ENCODE measurements at regions not wholly inside any gene's neighbourhood (a gene's known extent, or its start where the extent isn't known, plus 50 kb on each side); places are given as distances from the start of the nearest gene placed in this dataset.

GRCh38 chr20:24745206-24745605 lies 203.9 kb upstream of the CST7 start:
- Mint-ChIP-seq H3K36me3 (no peaks in the 10 kb centered on the region), H3K9me3 (peaks cover 5% of the 10 kb centered on the region), H3K27me3 (ENCODE audit: low read depth) (no peaks in the 10 kb centered on the region), H3K27ac (no peak overlapping the region), H3K4me1 (no peaks in the 10 kb centered on the region), H3K4me3 (no peak overlapping the region)
- no peak for TF ChIP-seq CTCF (IDR thresholded peaks at IDR 0.05; ENCODE audit: unreplicated experiment)
- DNase-seq (ENCODE audit: low spot score in 2 of 2, unreplicated experiment in 2 of 2) = no peak

- Mint-ChIP-seq H3K36me3 (no peaks in the 10 kb centered on the region), H3K4me1 (no peaks in the 10 kb centered on the region), H3K4me3 (no peak overlapping the region), H3K9me3 (peaks cover 5% of the 10 kb centered on the region), H3K27me3 (ENCODE audit: low read depth) (no peaks in the 10 kb centered on the region), H3K27ac (no peak overlapping the region)
- no peak for TF ChIP-seq CTCF (IDR thresholded peaks at IDR 0.05; ENCODE audit: unreplicated experiment)
- DNase-seq (ENCODE audit: low spot score in 2 of 2, unreplicated experiment in 2 of 2) = no peak
These were observed 203.3 kb upstream of the CST7 start for GRCh38 chr20:24745617-24746350.

- Mint-ChIP-seq H3K27ac (no peak overlapping the region), H3K4me3 (no peak overlapping the region), H3K9me3 (peaks cover 5% of the 10 kb centered on the region), H3K27me3 (ENCODE audit: low read depth) (no peaks in the 10 kb centered on the region), H3K36me3 (no peaks in the 10 kb centered on the region), H3K4me1 (no peaks in the 10 kb centered on the region)
- no peak for TF ChIP-seq CTCF (IDR thresholded peaks at IDR 0.05; ENCODE audit: unreplicated experiment)
- DNase-seq (ENCODE audit: low spot score in 2 of 2, unreplicated experiment in 2 of 2) = no peak
These were observed 202.8 kb upstream of the CST7 start for GRCh38 chr20:24746351-24746685.

GRCh38 chr20:24747010-24747712 lies 201.9 kb upstream of the CST7 start:
- Mint-ChIP-seq H3K9me3 (peaks cover 5% of the 10 kb centered on the region), H3K4me3 (no peak overlapping the region), H3K4me1 (no peaks in the 10 kb centered on the region), H3K27ac (no peak overlapping the region), H3K27me3 (ENCODE audit: low read depth) (no peaks in the 10 kb centered on the region), H3K36me3 (no peaks in the 10 kb centered on the region)
- TF ChIP-seq CTCF (IDR thresholded peaks at IDR 0.05; ENCODE audit: unreplicated experiment) = no peak
- DNase-seq (ENCODE audit: low spot score in 2 of 2, unreplicated experiment in 2 of 2) = no peak

- H3K4me3 Mint-ChIP-seq = no peak overlapping the region
- H3K27ac Mint-ChIP-seq = no peak overlapping the region
- no peaks in the 10 kb centered on the region for H3K36me3 Mint-ChIP-seq
- TF ChIP-seq CTCF (IDR thresholded peaks at IDR 0.05; ENCODE audit: unreplicated experiment) = no peak
- H3K27me3 Mint-ChIP-seq (ENCODE audit: low read depth) = no peaks in the 10 kb centered on the region
- no peaks in the 10 kb centered on the region for H3K4me1 Mint-ChIP-seq
- no peak for DNase-seq (ENCODE audit: low spot score in 2 of 2, unreplicated experiment in 2 of 2)
- peaks cover 5% of the 10 kb centered on the region for H3K9me3 Mint-ChIP-seq
These were observed 201.0 kb upstream of the CST7 start for GRCh38 chr20:24747881-24748595.

Measured in mesothelial cell of epicardium (in vitro differentiated cells).